ENCODE measurements at regions not wholly inside any gene's neighbourhood (a gene's known extent, or its start where the extent isn't known, plus 50 kb on each side); places are given as distances from the start of the nearest gene placed in this dataset.
"Not testable (repeated sequence)": the region's sequence is repeated elsewhere in the genome, so short reads cannot be mapped to it uniquely, and the experiment has no call there.

GRCh38 chr4:150023489-150023888, 54.8 kb upstream of the DCLK2 start:
- no peak for DNase-seq

GRCh38 chr4:150026987-150027386, 51.3 kb upstream of the DCLK2 start:
- DNase-seq: not testable (repeated sequence)
